C4-2B (cell line): ENCODE measurements at regions not wholly inside any gene's neighbourhood (a gene's known extent, or its start where the extent isn't known, plus 50 kb on each side); places are given as distances from the start of the nearest gene placed in this dataset.

ENCODE experiments used
- CTCF ChIP-seq: fragments of 450-650 bp; conservative IDR thresholded peaks from 2 replicates; pipeline ENCODE4 v1.5.1; 2017; ENCODE audit warnings: mild to moderate bottlenecking
- ZFX ChIP-seq: fragments of 450-650 bp; IDR thresholded peaks from 2 replicates; pipeline ENCODE4 v1.6.1; 2017

- TF ChIP-seq CTCF (no peak), ZFX (no peak)
Observed at GRCh38 chr4:175927121-175927520, 115.1 kb upstream of the GPM6A start.
